ENCODE measurements at regions not wholly inside any gene's neighbourhood (a gene's known extent, or its start where the extent isn't known, plus 50 kb on each side); places are given as distances from the start of the nearest gene placed in this dataset.

GRCh38 chrX:26909728-26910127 lies 553.4 kb downstream of the PPP4R3C start:
- Histone ChIP-seq H3K79me2 (ENCODE audit: control insufficient read depth, insufficient read depth, low read length, unreplicated experiment) (no peaks in the 10 kb centered on the region), H3K36me3 (ENCODE audit: insufficient read depth, low read length) (no peaks in the 10 kb centered on the region), H3K4me3 (ENCODE audit: low read depth, low read length) (no peak overlapping the region), H2AFZ (ENCODE audit: low read length, unreplicated experiment) (no peak overlapping the region), H3K4me1 (ENCODE audit: control insufficient read depth, insufficient read depth, low read length, unreplicated experiment) (peaks cover 6% of the 10 kb centered on the region), H3K27ac (ENCODE audit: low read depth, low read length) (no peak overlapping the region), H3K27me3 (ENCODE audit: insufficient read depth, low read length) (no peaks in the 10 kb centered on the region)

GRCh38 chrX:26908218-26908617 lies 554.9 kb downstream of the PPP4R3C start:
- Histone ChIP-seq H3K79me2 (ENCODE audit: control insufficient read depth, insufficient read depth, low read length, unreplicated experiment) (no peaks in the 10 kb centered on the region), H3K27ac (ENCODE audit: low read depth, low read length) (no peak overlapping the region), H3K27me3 (ENCODE audit: insufficient read depth, low read length) (no peaks in the 10 kb centered on the region), H2AFZ (ENCODE audit: low read length, unreplicated experiment) (no peak overlapping the region), H3K36me3 (ENCODE audit: insufficient read depth, low read length) (no peaks in the 10 kb centered on the region), H3K4me1 (ENCODE audit: control insufficient read depth, insufficient read depth, low read length, unreplicated experiment) (peaks cover 3% of the 10 kb centered on the region), H3K4me3 (ENCODE audit: low read depth, low read length) (no peak overlapping the region)

- Histone ChIP-seq H3K36me3 (ENCODE audit: insufficient read depth, low read length) (no peaks in the 10 kb centered on the region), H3K79me2 (ENCODE audit: control insufficient read depth, insufficient read depth, low read length, unreplicated experiment) (no peaks in the 10 kb centered on the region), H3K4me1 (ENCODE audit: control insufficient read depth, insufficient read depth, low read length, unreplicated experiment) (no peaks in the 10 kb centered on the region), H2AFZ (ENCODE audit: low read length, unreplicated experiment) (no peak overlapping the region), H3K27me3 (ENCODE audit: insufficient read depth, low read length) (no peaks in the 10 kb centered on the region), H3K4me3 (ENCODE audit: low read depth, low read length) (no peak overlapping the region), H3K27ac (ENCODE audit: low read depth, low read length) (no peak overlapping the region)
Measured at GRCh38 chrX:26889574-26889973, 573.6 kb downstream of the PPP4R3C start.

- Histone ChIP-seq H3K36me3 (ENCODE audit: insufficient read depth, low read length) (no peaks in the 10 kb centered on the region), H2AFZ (ENCODE audit: low read length, unreplicated experiment) (no peak overlapping the region), H3K79me2 (ENCODE audit: control insufficient read depth, insufficient read depth, low read length, unreplicated experiment) (no peaks in the 10 kb centered on the region), H3K4me1 (ENCODE audit: control insufficient read depth, insufficient read depth, low read length, unreplicated experiment) (no peaks in the 10 kb centered on the region), H3K27ac (ENCODE audit: low read depth, low read length) (no peak overlapping the region), H3K4me3 (ENCODE audit: low read depth, low read length) (no peak overlapping the region), H3K27me3 (ENCODE audit: insufficient read depth, low read length) (no peaks in the 10 kb centered on the region)
Measured at GRCh38 chrX:26873736-26874135, 589.4 kb downstream of the PPP4R3C start.

GRCh38 chrX:26871967-26872366 lies 591.2 kb downstream of the PPP4R3C start:
- no peaks in the 10 kb centered on the region for H3K27me3 ChIP-seq (ENCODE audit: insufficient read depth, low read length)
- no peak overlapping the region for H3K4me3 ChIP-seq (ENCODE audit: low read depth, low read length)
- no peaks in the 10 kb centered on the region for H3K79me2 ChIP-seq (ENCODE audit: control insufficient read depth, insufficient read depth, low read length, unreplicated experiment)
- H2AFZ ChIP-seq (ENCODE audit: low read length, unreplicated experiment), result no peak overlapping the region
- H3K36me3 ChIP-seq (ENCODE audit: insufficient read depth, low read length), result no peaks in the 10 kb centered on the region
- no peak overlapping the region for H3K27ac ChIP-seq (ENCODE audit: low read depth, low read length)
- H3K4me1 ChIP-seq (ENCODE audit: control insufficient read depth, insufficient read depth, low read length, unreplicated experiment), result no peaks in the 10 kb centered on the region

GRCh38 chrX:26851981-26852380 lies 611.2 kb downstream of the PPP4R3C start:
- H3K36me3 ChIP-seq (ENCODE audit: insufficient read depth, low read length), result no peaks in the 10 kb centered on the region
- H2AFZ ChIP-seq (ENCODE audit: low read length, unreplicated experiment), result no peak overlapping the region
- H3K4me1 ChIP-seq (ENCODE audit: control insufficient read depth, insufficient read depth, low read length, unreplicated experiment), result peaks cover 7% of the 10 kb centered on the region
- no peak overlapping the region for H3K27ac ChIP-seq (ENCODE audit: low read depth, low read length)
- no peak overlapping the region for H3K4me3 ChIP-seq (ENCODE audit: low read depth, low read length)
- H3K79me2 ChIP-seq (ENCODE audit: control insufficient read depth, insufficient read depth, low read length, unreplicated experiment), result no peaks in the 10 kb centered on the region
- H3K27me3 ChIP-seq (ENCODE audit: insufficient read depth, low read length), result no peaks in the 10 kb centered on the region

- Histone ChIP-seq H3K79me2 (ENCODE audit: control insufficient read depth, insufficient read depth, low read length, unreplicated experiment) (no peaks in the 10 kb centered on the region), H3K4me3 (ENCODE audit: low read depth, low read length) (no peak overlapping the region), H3K4me1 (ENCODE audit: control insufficient read depth, insufficient read depth, low read length, unreplicated experiment) (peaks cover 7% of the 10 kb centered on the region), H3K27ac (ENCODE audit: low read depth, low read length) (peak overlapping the region; percentile 65), H3K36me3 (ENCODE audit: insufficient read depth, low read length) (no peaks in the 10 kb centered on the region), H2AFZ (ENCODE audit: low read length, unreplicated experiment) (no peak overlapping the region), H3K27me3 (ENCODE audit: insufficient read depth, low read length) (no peaks in the 10 kb centered on the region)
Measured at GRCh38 chrX:26848511-26848910, 614.6 kb downstream of the PPP4R3C start.

- H3K27ac ChIP-seq (ENCODE audit: low read depth, low read length), result peak overlapping the region; percentile 12; the same call in 1 of the 2 replicates
- no peaks in the 10 kb centered on the region for H3K36me3 ChIP-seq (ENCODE audit: insufficient read depth, low read length)
- no peak overlapping the region for H3K4me3 ChIP-seq (ENCODE audit: low read depth, low read length)
- H3K27me3 ChIP-seq (ENCODE audit: insufficient read depth, low read length), result no peaks in the 10 kb centered on the region
- H2AFZ ChIP-seq (ENCODE audit: low read length, unreplicated experiment), result no peak overlapping the region
- no peaks in the 10 kb centered on the region for H3K79me2 ChIP-seq (ENCODE audit: control insufficient read depth, insufficient read depth, low read length, unreplicated experiment)
- peaks cover 7% of the 10 kb centered on the region for H3K4me1 ChIP-seq (ENCODE audit: control insufficient read depth, insufficient read depth, low read length, unreplicated experiment)
Measured at GRCh38 chrX:26845056-26845455, 618.1 kb downstream of the PPP4R3C start.

GRCh38 chrX:26822448-26822847 lies 606.5 kb downstream of the MAGEB5 start:
- H3K27me3 ChIP-seq (ENCODE audit: insufficient read depth, low read length), result no peaks in the 10 kb centered on the region
- no peaks in the 10 kb centered on the region for H3K36me3 ChIP-seq (ENCODE audit: insufficient read depth, low read length)
- no peak overlapping the region for H2AFZ ChIP-seq (ENCODE audit: low read length, unreplicated experiment)

GRCh38 chrX:26789751-26790150 lies 573.8 kb downstream of the MAGEB5 start:
- peak overlapping the region; percentile 61 for H3K27ac ChIP-seq (ENCODE audit: low read depth, low read length)
- H2AFZ ChIP-seq (ENCODE audit: low read length, unreplicated experiment), result no peak overlapping the region
- H3K27me3 ChIP-seq (ENCODE audit: insufficient read depth, low read length), result no peaks in the 10 kb centered on the region
- no peaks in the 10 kb centered on the region for H3K79me2 ChIP-seq (ENCODE audit: control insufficient read depth, insufficient read depth, low read length, unreplicated experiment)
- H3K4me1 ChIP-seq (ENCODE audit: control insufficient read depth, insufficient read depth, low read length, unreplicated experiment), result peaks cover 7% of the 10 kb centered on the region
- no peak overlapping the region for H3K4me3 ChIP-seq (ENCODE audit: low read depth, low read length)
- no peaks in the 10 kb centered on the region for H3K36me3 ChIP-seq (ENCODE audit: insufficient read depth, low read length)

More at GRCh38 chrX:26822448-26822847, 606.5 kb downstream of the MAGEB5 start:
- Histone ChIP-seq H3K79me2 (ENCODE audit: control insufficient read depth, insufficient read depth, low read length, unreplicated experiment) (no peaks in the 10 kb centered on the region), H3K4me1 (ENCODE audit: control insufficient read depth, insufficient read depth, low read length, unreplicated experiment) (no peaks in the 10 kb centered on the region), H3K4me3 (ENCODE audit: low read depth, low read length) (no peak overlapping the region), H3K27ac (ENCODE audit: low read depth, low read length) (no peak overlapping the region)

- Histone ChIP-seq H3K4me3 (ENCODE audit: low read depth, low read length) (no peak overlapping the region), H3K4me1 (ENCODE audit: control insufficient read depth, insufficient read depth, low read length, unreplicated experiment) (peaks cover 7% of the 10 kb centered on the region), H3K27ac (ENCODE audit: low read depth, low read length) (peak overlapping the region; percentile 61), H2AFZ (ENCODE audit: low read length, unreplicated experiment) (no peak overlapping the region), H3K79me2 (ENCODE audit: control insufficient read depth, insufficient read depth, low read length, unreplicated experiment) (no peaks in the 10 kb centered on the region), H3K27me3 (ENCODE audit: insufficient read depth, low read length) (no peaks in the 10 kb centered on the region), H3K36me3 (ENCODE audit: insufficient read depth, low read length) (no peaks in the 10 kb centered on the region)
Measured at GRCh38 chrX:26788402-26788998, 572.5 kb downstream of the MAGEB5 start.
